ENCODE measurements at regions not wholly inside any gene's neighbourhood (a gene's known extent, or its start where the extent isn't known, plus 50 kb on each side); places are given as distances from the start of the nearest gene placed in this dataset.
"Not testable (repeated sequence)": the region's sequence is repeated elsewhere in the genome, so short reads cannot be mapped to it uniquely, and the experiment has no call there.

DNA sequence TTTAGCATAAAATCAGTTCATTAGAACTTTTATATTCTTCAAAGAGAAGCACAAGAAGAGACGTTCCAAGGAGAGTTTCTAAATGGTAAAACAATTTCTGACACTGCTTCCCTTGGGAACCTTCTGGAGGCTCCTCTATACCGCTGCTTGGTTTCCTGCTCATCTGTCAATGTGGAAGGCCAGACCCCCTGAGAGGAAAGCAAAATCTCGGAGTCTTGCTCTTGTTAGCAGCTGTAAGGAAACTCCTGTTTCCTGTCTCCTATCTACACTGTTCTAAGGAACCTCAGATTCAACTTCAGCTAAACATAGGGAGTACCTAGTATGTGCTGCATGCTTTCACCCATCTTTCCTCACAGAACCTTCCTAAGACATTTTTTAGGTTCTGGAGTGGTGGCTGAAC lies 322.2 kb downstream of the BMPER start:
- no peaks in the 10 kb centered on the region for H3K4me1 ChIP-seq (ENCODE audit: insufficient read depth, low read length, poor library complexity, severe bottlenecking)
- DNase-seq (ENCODE audit: low spot score), result peak; percentile 28
- intact Hi-C loops (cut with micrococcal nuclease; ENCODE audit: unreplicated experiment), result no loop called here
- no peaks in the 10 kb centered on the region for H3K36me3 ChIP-seq (ENCODE audit: insufficient read depth, low read length, poor library complexity, severe bottlenecking)
- H3K27me3 ChIP-seq (replicated peaks; ENCODE audit: insufficient read depth, low read depth, low read length, poor library complexity), result no peaks in the 10 kb centered on the region
- ChIA-PET POLR2A (ENCODE audit: low non-redundant PET) (no interaction called here), CTCF (no interaction called here)
- TF ChIP-seq, protein P1, sequence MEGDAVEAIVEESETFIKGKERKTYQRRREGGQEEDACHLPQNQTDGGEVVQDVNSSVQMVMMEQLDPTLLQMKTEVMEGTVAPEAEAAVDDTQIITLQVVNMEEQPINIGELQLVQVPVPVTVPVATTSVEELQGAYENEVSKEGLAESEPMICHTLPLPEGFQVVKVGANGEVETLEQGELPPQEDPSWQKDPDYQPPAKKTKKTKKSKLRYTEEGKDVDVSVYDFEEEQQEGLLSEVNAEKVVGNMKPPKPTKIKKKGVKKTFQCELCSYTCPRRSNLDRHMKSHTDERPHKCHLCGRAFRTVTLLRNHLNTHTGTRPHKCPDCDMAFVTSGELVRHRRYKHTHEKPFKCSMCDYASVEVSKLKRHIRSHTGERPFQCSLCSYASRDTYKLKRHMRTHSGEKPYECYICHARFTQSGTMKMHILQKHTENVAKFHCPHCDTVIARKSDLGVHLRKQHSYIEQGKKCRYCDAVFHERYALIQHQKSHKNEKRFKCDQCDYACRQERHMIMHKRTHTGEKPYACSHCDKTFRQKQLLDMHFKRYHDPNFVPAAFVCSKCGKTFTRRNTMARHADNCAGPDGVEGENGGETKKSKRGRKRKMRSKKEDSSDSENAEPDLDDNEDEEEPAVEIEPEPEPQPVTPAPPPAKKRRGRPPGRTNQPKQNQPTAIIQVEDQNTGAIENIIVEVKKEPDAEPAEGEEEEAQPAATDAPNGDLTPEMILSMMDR (conservative IDR thresholded peaks at IDR 0.05; ENCODE audit: low read depth, low read length), result no peak
- TF ChIP-seq EZH2 (IDR thresholded peaks at IDR 0.05; ENCODE audit: borderline replicate concordance, low read depth, low read length, poor library complexity, severe bottlenecking), result no peak
- BruUV-seq (replicated peaks), result no TSS peak
- H3K4me3 ChIP-seq (ENCODE audit: low read depth, low read length, poor library complexity, severe bottlenecking), result no peak overlapping the region
- no peaks in the 10 kb centered on the region for H3K9me3 ChIP-seq (ENCODE audit: low read depth, low read length, poor library complexity, severe bottlenecking)
- H3K27ac ChIP-seq (ENCODE audit: low read depth, low read length, poor library complexity, severe bottlenecking), result no peak overlapping the region

- H3K36me3 ChIP-seq (ENCODE audit: insufficient read depth, low read length, poor library complexity, severe bottlenecking); H3K27ac ChIP-seq (ENCODE audit: low read depth, low read length, poor library complexity, severe bottlenecking); CTCF ChIA-PET; H3K27me3 ChIP-seq (replicated peaks; ENCODE audit: insufficient read depth, low read depth, low read length, poor library complexity); H3K9me3 ChIP-seq (ENCODE audit: low read depth, low read length, poor library complexity, severe bottlenecking); DNase-seq (ENCODE audit: low spot score); POLR2A ChIA-PET (ENCODE audit: low non-redundant PET); H3K4me1 ChIP-seq (ENCODE audit: insufficient read depth, low read length, poor library complexity, severe bottlenecking); BruUV-seq (replicated peaks); H3K4me3 ChIP-seq (ENCODE audit: low read depth, low read length, poor library complexity, severe bottlenecking); intact Hi-C loops (cut with micrococcal nuclease; ENCODE audit: unreplicated experiment): not testable (repeated sequence)
Measured at GRCh38 chr7:34235101-34235500, 329.8 kb downstream of the BMPER start.

GRCh38 chr7:34236057-34236456 lies 330.7 kb downstream of the BMPER start:
- CTCF ChIA-PET, result interaction anchor here (0.6 kb wide), 1 partner anchor 253 kb away, joined by 3 read pairs; no protein-coding TSS in a partner anchor

More at GRCh38 chr7:34236057-34236456, 330.7 kb downstream of the BMPER start:
- no peaks in the 10 kb centered on the region for H3K9me3 ChIP-seq (ENCODE audit: low read depth, low read length, poor library complexity, severe bottlenecking)
- H3K27me3 ChIP-seq (replicated peaks; ENCODE audit: insufficient read depth, low read depth, low read length, poor library complexity), result no peaks in the 10 kb centered on the region
- no TSS peak for BruUV-seq (replicated peaks)
- DNase-seq (ENCODE audit: low spot score), result no peak
- H3K27ac ChIP-seq (ENCODE audit: low read depth, low read length, poor library complexity, severe bottlenecking), result no peak overlapping the region
- no peaks in the 10 kb centered on the region for H3K36me3 ChIP-seq (ENCODE audit: insufficient read depth, low read length, poor library complexity, severe bottlenecking)
- POLR2A ChIA-PET (ENCODE audit: low non-redundant PET), result no interaction called here
- TF ChIP-seq, protein P1 (conservative IDR thresholded peaks at IDR 0.05; ENCODE audit: low read depth, low read length), result no peak
- no peak for TF ChIP-seq EZH2 (IDR thresholded peaks at IDR 0.05; ENCODE audit: borderline replicate concordance, low read depth, low read length, poor library complexity, severe bottlenecking)
- intact Hi-C loops (cut with micrococcal nuclease; ENCODE audit: unreplicated experiment), result no loop called here
- no peak overlapping the region for H3K4me3 ChIP-seq (ENCODE audit: low read depth, low read length, poor library complexity, severe bottlenecking)
- H3K4me1 ChIP-seq (ENCODE audit: insufficient read depth, low read length, poor library complexity, severe bottlenecking), result no peaks in the 10 kb centered on the region

All from A673 (cell line).